IMR-90 (cell line): ENCODE measurements at regions not wholly inside any gene's neighbourhood (a gene's known extent, or its start where the extent isn't known, plus 50 kb on each side); places are given as distances from the start of the nearest gene placed in this dataset.

ENCODE experiments used
- ATAC-seq: fragments of 200-7000 bp; cut with Tn5 transposase; 2 replicates; pipeline ENCODE4 v1.9.1; 2020; ENCODE audit warnings: low read depth, mild to moderate bottlenecking, moderate library complexity
- BruUV-seq: library from RNA; stranded (reverse); fragments of 400-500 nt; replicated peaks from 2 replicates; lab custom pipeline; 2021; lab: Mats Ljungman, UMichigan
- CTCF ChIA-PET: fragments of 300-600 bp; formaldehyde crosslinking; extraction: SDS; loops from one replicate; lab custom pipeline; 2021; ENCODE audit warnings: antibody characterized with exemption; lab: Yijun Ruan, JAX
- POLR2A ChIA-PET: fragments of 300-600 bp; sonication (Branson Sonifier 250); formaldehyde crosslinking; loops from one replicate; lab custom pipeline; 2022; ENCODE audit warnings: antibody characterized with exemption; ENCODE audit not compliant: unreplicated experiment; lab: Charles Lee
- DNase-seq: peaks from one replicate; pipeline ENCODE4 v3.0.0; 2013
- H2AFZ ChIP-seq: replicated peaks from 2 replicates; pipeline ENCODE3; 2013; ENCODE audit warnings: low read length, mild to moderate bottlenecking; ENCODE audit not compliant: poor library complexity
- H2AK5ac ChIP-seq: 2 replicates; pipeline ENCODE4 v1.6.1; 2013; ENCODE audit warnings: low read depth, low read length, inconsistent platforms
- H2AK9ac ChIP-seq: replicated peaks from 2 replicates; pipeline ENCODE3; 2013; ENCODE audit warnings: mild to moderate bottlenecking, low read depth, low read length, moderate library complexity; ENCODE audit not compliant: poor library complexity
- H2BK120ac ChIP-seq: 2 replicates; pipeline ENCODE4 v1.6.1; 2013; ENCODE audit warnings: low read depth, low read length, inconsistent platforms
- H2BK15ac ChIP-seq: 3 replicates; pipeline ENCODE4 v1.6.1; 2013; ENCODE audit warnings: low read depth, low read length, inconsistent platforms
- H2BK20ac ChIP-seq: 2 replicates; pipeline ENCODE4 v1.6.1; 2013; ENCODE audit warnings: low read depth, mild to moderate bottlenecking, inconsistent platforms, low read length, moderate library complexity
- H2BK5ac ChIP-seq: 2 replicates; pipeline ENCODE4 v1.6.1; 2013; ENCODE audit warnings: mild to moderate bottlenecking, low read depth, low read length, inconsistent platforms; ENCODE audit not compliant: poor library complexity, severe bottlenecking
- H3K14ac ChIP-seq: replicated peaks from 2 replicates; pipeline ENCODE4 v1.6.1; 2013; ENCODE audit warnings: low read depth, low read length, inconsistent platforms
- H3K18ac ChIP-seq: 2 replicates; pipeline ENCODE4 v1.6.1; 2013; ENCODE audit warnings: low read depth, low read length, control low read depth
- H3K23ac ChIP-seq: 2 replicates; pipeline ENCODE4 v1.6.1; 2013; ENCODE audit warnings: low read depth, low read length, inconsistent platforms
- H3K27ac ChIP-seq: 2 replicates; pipeline ENCODE4 v1.5.1; 2013; ENCODE audit warnings: mild to moderate bottlenecking, control low read depth, low read length; ENCODE audit not compliant: insufficient read depth
- H3K27me3 ChIP-seq: 2 replicates; pipeline ENCODE4 v1.6.1; 2013; ENCODE audit warnings: low read length; ENCODE audit not compliant: control insufficient read depth, insufficient read depth
- H3K36me3 ChIP-seq: 2 replicates; pipeline ENCODE4 v1.6.1; 2013; ENCODE audit warnings: low read length, mixed read lengths; ENCODE audit not compliant: control insufficient read depth, insufficient read depth
- H3K4ac ChIP-seq: 2 replicates; pipeline ENCODE4 v1.6.1; 2013; ENCODE audit warnings: low read depth, low read length, inconsistent platforms
- H3K4me1 ChIP-seq: 2 replicates; pipeline ENCODE4 v1.6.1; 2013; ENCODE audit warnings: low read length, mixed read lengths; ENCODE audit not compliant: control insufficient read depth, insufficient read depth
- H3K4me2 ChIP-seq: 2 replicates; pipeline ENCODE4 v1.6.1; 2013; ENCODE audit warnings: low read depth, mild to moderate bottlenecking, control low read depth, low read length, moderate library complexity
- H3K4me3 ChIP-seq: 2 replicates; pipeline ENCODE4 v1.5.1; 2013; ENCODE audit warnings: low read depth, mild to moderate bottlenecking, control low read depth, low read length, moderate library complexity; ENCODE audit not compliant: insufficient read depth
- H3K56ac ChIP-seq: 2 replicates; pipeline ENCODE4 v1.6.1; 2013; ENCODE audit warnings: low read length, inconsistent platforms; ENCODE audit not compliant: insufficient read depth; ENCODE audit errors: extremely low read depth
- H3K79me1 ChIP-seq, 2 experiments: 2 replicates each; pipeline ENCODE4 v1.6.1; 2013; ENCODE audit warnings: low read length in 2 of 2, inconsistent platforms in 1 of 2, low read depth in 1 of 2
- H3K9ac ChIP-seq: 2 replicates; pipeline ENCODE4 v1.6.1; 2013; ENCODE audit warnings: low read depth, low read length, control low read depth
- H3K9me1 ChIP-seq: 2 replicates; pipeline ENCODE4 v1.6.1; 2013; ENCODE audit warnings: low read length, inconsistent platforms; ENCODE audit not compliant: insufficient read depth
- H3K9me3 ChIP-seq: 2 replicates; pipeline ENCODE4 v1.6.1; 2013; ENCODE audit warnings: low read length; ENCODE audit not compliant: control insufficient read depth, insufficient read depth
- H4K20me1 ChIP-seq: 2 replicates; pipeline ENCODE4 v1.6.1; 2013; ENCODE audit warnings: low read length, inconsistent platforms; ENCODE audit not compliant: insufficient read depth
- H4K5ac ChIP-seq: 2 replicates; pipeline ENCODE4 v1.6.1; 2013; ENCODE audit warnings: mild to moderate bottlenecking, low read depth, low read length, control low read depth
- H4K8ac ChIP-seq, 2 experiments: 2 replicates each; pipeline ENCODE4 v1.6.1; 2013; ENCODE audit warnings: low read depth in 2 of 2, low read length in 2 of 2, control low read depth in 1 of 2, inconsistent platforms in 1 of 2
- H4K91ac ChIP-seq: 2 replicates; pipeline ENCODE4 v1.6.1; 2013; ENCODE audit warnings: low read depth, low read length, inconsistent platforms; ENCODE audit not compliant: insufficient read depth
- BHLHE40 ChIP-seq: fragments of 150-350 bp; IDR thresholded peaks from 2 replicates; pipeline ENCODE4 v1.6.1; 2016; ENCODE audit warnings: mild to moderate bottlenecking, low read depth, low read length
- CEBPB ChIP-seq: IDR thresholded peaks from 2 replicates; pipeline ENCODE4 v1.6.1; 2012; ENCODE audit warnings: low read depth, low read length, improper control_type of control experiment
- CHD1 ChIP-seq: IDR thresholded peaks from 2 replicates; pipeline ENCODE4 v1.6.1; 2012; ENCODE audit warnings: low read depth, low read length, improper control_type of control experiment
- FOS ChIP-seq: fragments of 150-350 bp; IDR thresholded peaks from 2 replicates; pipeline ENCODE4 v1.6.1; 2016; ENCODE audit warnings: low read depth, low read length
- MAFK ChIP-seq: IDR thresholded peaks from 2 replicates; pipeline ENCODE4 v1.6.1; 2012; ENCODE audit warnings: low read depth, low read length, improper control_type of control experiment
- MAZ ChIP-seq: IDR thresholded peaks from 2 replicates; pipeline ENCODE4 v1.6.1; 2012; ENCODE audit warnings: low read depth, mild to moderate bottlenecking, low read length, improper control_type of control experiment, moderate library complexity, borderline replicate concordance
- MXI1 ChIP-seq: IDR thresholded peaks from 2 replicates; pipeline ENCODE4 v1.6.1; 2012; ENCODE audit warnings: low read depth, mild to moderate bottlenecking, low read length, moderate library complexity, borderline replicate concordance
- NFE2L2 ChIP-seq: fragments of 150-350 bp; IDR thresholded peaks from 2 replicates; pipeline ENCODE4 v1.6.1; 2016; ENCODE audit warnings: low read depth, mild to moderate bottlenecking, low read length
- POLR2A ChIP-seq: IDR thresholded peaks from 2 replicates; pipeline ENCODE4 v1.6.1; 2012; ENCODE audit warnings: mild to moderate bottlenecking, low read depth, low read length
- RAD21 ChIP-seq: IDR thresholded peaks from 2 replicates; pipeline ENCODE4 v1.6.1; 2012; ENCODE audit warnings: low read length, improper control_type of control experiment
- RCOR1 ChIP-seq: IDR thresholded peaks from 2 replicates; pipeline ENCODE4 v1.6.1; 2012; ENCODE audit warnings: mild to moderate bottlenecking, low read length, improper control_type of control experiment; ENCODE audit not compliant: insufficient replicate concordance
- RFX5 ChIP-seq: IDR thresholded peaks from 2 replicates; pipeline ENCODE4 v1.8.0; 2012; ENCODE audit warnings: low read depth, mild to moderate bottlenecking, low read length, moderate library complexity
- SMC3 ChIP-seq: fragments of 150-350 bp; IDR thresholded peaks from 2 replicates; pipeline ENCODE4 v1.6.1; 2016; ENCODE audit warnings: low read depth, mild to moderate bottlenecking, antibody characterized with exemption, low read length, moderate library complexity
- WGBS, 2 experiments: methylation state at CpG; one replicate each; pipeline versions ENCODE4 v1.1.5 to v1.1.7; 2013; ENCODE audit warnings: missing lambda C conversion rate in 2 of 2; ENCODE audit not compliant: insufficient read length in 1 of 2; ENCODE audit errors: extremely low coverage in 2 of 2; 5-methylcytosine and 5-hydroxymethylcytosine counted together
- dilution Hi-C: fragments of 300-500 bp; cut with HindIII; formaldehyde crosslinking; loops from one replicate; pipeline ENCODE4 v1.14.3; 2018; ENCODE audit warnings: low sequenced_read_pairs; ENCODE audit not compliant: unreplicated experiment
- in situ Hi-C: fragments of 300-500 bp; cut with MboI; formaldehyde crosslinking; loops from 3 replicates; pipeline ENCODE4 v1.14.3; 2019; ENCODE audit warnings: low sequenced_read_pairs, inconsistent platforms, mixed read lengths
- intact Hi-C: fragments of 100-400 bp; cut with micrococcal nuclease; formaldehyde crosslinking; loops from 2 replicates; pipeline ENCODE4 v1.10.0; 2022
- TF ChIP-seq, protein P1 (sequence below): fragments of 150-350 bp; IDR thresholded peaks from 2 replicates; pipeline ENCODE4 v1.6.1; 2017; ENCODE audit warnings: mild to moderate bottlenecking, antibody characterized with exemption, low read length, low read depth
- TF ChIP-seq, protein P2 (sequence below): conservative IDR thresholded peaks from 2 replicates; pipeline ENCODE4 v1.5.1; 2012; ENCODE audit warnings: mild to moderate bottlenecking, low read depth, low read length, improper control_type of control experiment

DNA sequence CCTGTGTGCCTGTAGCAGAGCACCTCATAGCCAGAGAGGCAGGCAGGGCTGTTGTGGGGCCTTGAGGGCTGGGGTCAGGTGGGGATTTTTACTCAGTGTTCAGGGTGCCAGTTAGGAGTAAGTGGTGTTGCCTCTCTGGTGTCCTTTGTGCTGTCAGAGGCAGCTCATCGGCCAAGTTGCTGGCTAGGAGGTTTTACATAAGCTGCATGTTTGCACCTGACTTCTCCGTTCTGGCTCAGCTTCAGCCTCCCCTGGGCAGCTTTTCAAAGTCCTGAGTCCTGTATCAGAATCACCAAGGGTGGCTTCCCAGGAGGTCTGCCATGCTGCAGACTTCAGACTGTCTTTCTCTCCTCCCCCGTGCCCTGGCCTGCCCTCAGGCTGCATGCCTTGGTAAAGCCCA lies 242.6 kb upstream of the TPM1 start:
- H4K20me1 ChIP-seq: no peaks in the 10 kb centered on the region
- H2BK20ac ChIP-seq: no peak overlapping the region
- ATAC-seq (no peak), DNase-seq (no peak)
- H3K4ac ChIP-seq: no peak overlapping the region
- no peak overlapping the region for H4K8ac ChIP-seq
- BruUV-seq: no TSS peak
- H3K36me3 ChIP-seq: peaks cover 14% of the 10 kb centered on the region
- no peak overlapping the region for H2BK120ac ChIP-seq
- no peaks in the 10 kb centered on the region for H3K79me1 ChIP-seq
- H3K4me3 ChIP-seq: no peak overlapping the region
- H4K91ac ChIP-seq: no peak overlapping the region
- peak overlapping the region; percentile 48 for H2AK9ac ChIP-seq
- no peak overlapping the region for H2BK5ac ChIP-seq
- no peak overlapping the region for H2BK15ac ChIP-seq
- dilution Hi-C loops (no loop called here), in situ Hi-C loops (no loop called here), intact Hi-C loops (no loop called here)
- H3K4me2 ChIP-seq: no peak overlapping the region
- WGBS, 2 experiments: 83% methylated on average over 2 of the region's 3 CpGs; no CpG with 5 or more reads in 1 of the 2 experiments
- TF ChIP-seq RAD21 (no peak), RCOR1 (no peak), CEBPB (no peak), NFE2L2 (no peak), MAZ (no peak), MAFK (no peak), CHD1 (no peak), MXI1 (no peak), SMC3 (no peak), RFX5 (no peak), POLR2A (no peak), BHLHE40 (no peak), FOS (no peak)
- TF ChIP-seq, protein P1, sequence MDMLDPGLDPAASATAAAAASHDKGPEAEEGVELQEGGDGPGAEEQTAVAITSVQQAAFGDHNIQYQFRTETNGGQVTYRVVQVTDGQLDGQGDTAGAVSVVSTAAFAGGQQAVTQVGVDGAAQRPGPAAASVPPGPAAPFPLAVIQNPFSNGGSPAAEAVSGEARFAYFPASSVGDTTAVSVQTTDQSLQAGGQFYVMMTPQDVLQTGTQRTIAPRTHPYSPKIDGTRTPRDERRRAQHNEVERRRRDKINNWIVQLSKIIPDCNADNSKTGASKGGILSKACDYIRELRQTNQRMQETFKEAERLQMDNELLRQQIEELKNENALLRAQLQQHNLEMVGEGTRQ: no peak
- TF ChIP-seq, protein P2, sequence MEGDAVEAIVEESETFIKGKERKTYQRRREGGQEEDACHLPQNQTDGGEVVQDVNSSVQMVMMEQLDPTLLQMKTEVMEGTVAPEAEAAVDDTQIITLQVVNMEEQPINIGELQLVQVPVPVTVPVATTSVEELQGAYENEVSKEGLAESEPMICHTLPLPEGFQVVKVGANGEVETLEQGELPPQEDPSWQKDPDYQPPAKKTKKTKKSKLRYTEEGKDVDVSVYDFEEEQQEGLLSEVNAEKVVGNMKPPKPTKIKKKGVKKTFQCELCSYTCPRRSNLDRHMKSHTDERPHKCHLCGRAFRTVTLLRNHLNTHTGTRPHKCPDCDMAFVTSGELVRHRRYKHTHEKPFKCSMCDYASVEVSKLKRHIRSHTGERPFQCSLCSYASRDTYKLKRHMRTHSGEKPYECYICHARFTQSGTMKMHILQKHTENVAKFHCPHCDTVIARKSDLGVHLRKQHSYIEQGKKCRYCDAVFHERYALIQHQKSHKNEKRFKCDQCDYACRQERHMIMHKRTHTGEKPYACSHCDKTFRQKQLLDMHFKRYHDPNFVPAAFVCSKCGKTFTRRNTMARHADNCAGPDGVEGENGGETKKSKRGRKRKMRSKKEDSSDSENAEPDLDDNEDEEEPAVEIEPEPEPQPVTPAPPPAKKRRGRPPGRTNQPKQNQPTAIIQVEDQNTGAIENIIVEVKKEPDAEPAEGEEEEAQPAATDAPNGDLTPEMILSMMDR: no peak
- H4K5ac ChIP-seq: no peak overlapping the region
- no peak overlapping the region for H3K23ac ChIP-seq
- no peaks in the 10 kb centered on the region for H3K27me3 ChIP-seq
- H3K9me3 ChIP-seq: no peaks in the 10 kb centered on the region
- no peak overlapping the region for H3K14ac ChIP-seq
- no peak overlapping the region for H3K9ac ChIP-seq
- POLR2A ChIA-PET: no interaction called here
- no peak overlapping the region for H2AFZ ChIP-seq
- H3K18ac ChIP-seq: no peak overlapping the region
- CTCF ChIA-PET: no interaction called here
- H3K4me1 ChIP-seq: no peaks in the 10 kb centered on the region
- no peak overlapping the region for H3K27ac ChIP-seq
- H2AK5ac ChIP-seq: no peak overlapping the region
- no peaks in the 10 kb centered on the region for H3K9me1 ChIP-seq
- no peak overlapping the region for H3K56ac ChIP-seq
